T-helper 17 cell (primary cell): ENCODE measurements at regions not wholly inside any gene's neighbourhood (a gene's known extent, or its start where the extent isn't known, plus 50 kb on each side); places are given as distances from the start of the nearest gene placed in this dataset.
"Not testable (repeated sequence)": the region's sequence is repeated elsewhere in the genome, so short reads cannot be mapped to it uniquely, and the experiment has no call there.

ENCODE experiments used
- ATAC-seq: fragments of 150-1000 bp; cut with Tn5 transposase; 2 replicates; pipeline ENCODE4 v1.10.0; 2021; ENCODE audit warnings: mild to moderate bottlenecking, moderate library complexity
- DNase-seq, 3 donors: peaks; one replicate each; pipeline versions ENCODE4 v3.0.0 to v3.0.0-alpha.2; 2020 to 2021
- H3K9me3 ChIP-seq: one replicate; pipeline ENCODE4 v1.7.0; 2013; ENCODE audit warnings: low read length, mild to moderate bottlenecking; ENCODE audit not compliant: control insufficient read depth, poor library complexity, severe bottlenecking
- H3K27ac Mint-ChIP-seq: one replicate; pipeline ENCODE4 v1.8.0; 2022; ENCODE audit warnings: mild to moderate bottlenecking, moderate library complexity, mixed read lengths
- H3K27me3 Mint-ChIP-seq: one replicate; pipeline ENCODE4 v1.8.0; 2022; ENCODE audit warnings: mixed read lengths
- H3K36me3 Mint-ChIP-seq: one replicate; pipeline ENCODE4 v1.8.0; 2022; ENCODE audit warnings: low read depth, mixed read lengths
- H3K4me1 Mint-ChIP-seq: one replicate; pipeline ENCODE4 v1.8.0; 2022; ENCODE audit warnings: mild to moderate bottlenecking, mixed read lengths
- H3K4me3 Mint-ChIP-seq: one replicate; pipeline ENCODE4 v1.8.0; 2022; ENCODE audit warnings: mild to moderate bottlenecking, moderate library complexity, mixed read lengths

DNA sequence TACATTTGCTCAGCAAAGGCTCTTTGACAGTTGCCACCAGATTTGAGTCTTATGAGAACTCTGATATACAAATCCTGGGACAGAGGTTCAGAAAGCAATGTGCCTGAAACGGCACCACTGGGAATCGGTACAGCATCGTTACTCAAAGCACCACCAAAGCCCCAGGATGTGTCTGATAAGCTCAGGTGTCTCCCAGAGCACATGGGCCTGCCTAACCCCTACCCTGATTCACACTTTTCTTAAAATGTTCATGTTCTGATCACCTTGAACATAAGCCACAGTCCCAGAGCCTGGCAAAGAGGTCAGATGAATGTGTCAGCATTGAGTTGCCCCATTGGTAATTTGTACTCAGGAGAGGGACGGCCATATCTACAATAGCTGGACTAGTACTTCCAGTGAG lies 545.8 kb upstream of the AUTS2 start:
- no peak for DNase-seq
- no peak for ATAC-seq
- no peaks in the 10 kb centered on the region for H3K4me1 Mint-ChIP-seq
- H3K9me3 ChIP-seq: no peaks in the 10 kb centered on the region
- H3K36me3 Mint-ChIP-seq: no peaks in the 10 kb centered on the region
- no peak overlapping the region for H3K27ac Mint-ChIP-seq
- H3K27me3 Mint-ChIP-seq: no peaks in the 10 kb centered on the region
- H3K4me3 Mint-ChIP-seq: no peak overlapping the region

DNA sequence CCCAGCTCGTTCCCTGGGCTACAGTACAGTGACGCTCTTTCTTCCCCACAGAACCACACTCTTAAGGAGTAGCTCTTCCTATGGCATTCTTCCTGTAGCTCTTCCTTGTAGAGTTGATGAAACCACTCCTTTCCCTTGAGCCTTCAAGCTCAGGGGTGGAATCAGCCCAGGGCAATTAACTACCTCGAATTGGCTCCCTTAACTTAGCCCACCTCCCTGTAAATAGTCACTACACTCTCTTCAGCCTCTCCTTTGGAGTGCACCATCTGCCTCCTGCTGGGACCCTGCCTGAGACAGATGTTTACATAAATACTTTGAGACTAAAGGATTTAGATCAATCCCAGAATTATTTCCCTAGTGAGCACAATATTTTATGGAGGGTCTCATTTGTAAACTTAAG lies 537.8 kb upstream of the AUTS2 start:
- DNase-seq: no peak
- H3K9me3 ChIP-seq: no peaks in the 10 kb centered on the region
- no peaks in the 10 kb centered on the region for H3K4me1 Mint-ChIP-seq
- no peak overlapping the region for H3K4me3 Mint-ChIP-seq
- ATAC-seq: no peak
- no peaks in the 10 kb centered on the region for H3K36me3 Mint-ChIP-seq
- no peaks in the 10 kb centered on the region for H3K27me3 Mint-ChIP-seq
- no peak overlapping the region for H3K27ac Mint-ChIP-seq

DNA sequence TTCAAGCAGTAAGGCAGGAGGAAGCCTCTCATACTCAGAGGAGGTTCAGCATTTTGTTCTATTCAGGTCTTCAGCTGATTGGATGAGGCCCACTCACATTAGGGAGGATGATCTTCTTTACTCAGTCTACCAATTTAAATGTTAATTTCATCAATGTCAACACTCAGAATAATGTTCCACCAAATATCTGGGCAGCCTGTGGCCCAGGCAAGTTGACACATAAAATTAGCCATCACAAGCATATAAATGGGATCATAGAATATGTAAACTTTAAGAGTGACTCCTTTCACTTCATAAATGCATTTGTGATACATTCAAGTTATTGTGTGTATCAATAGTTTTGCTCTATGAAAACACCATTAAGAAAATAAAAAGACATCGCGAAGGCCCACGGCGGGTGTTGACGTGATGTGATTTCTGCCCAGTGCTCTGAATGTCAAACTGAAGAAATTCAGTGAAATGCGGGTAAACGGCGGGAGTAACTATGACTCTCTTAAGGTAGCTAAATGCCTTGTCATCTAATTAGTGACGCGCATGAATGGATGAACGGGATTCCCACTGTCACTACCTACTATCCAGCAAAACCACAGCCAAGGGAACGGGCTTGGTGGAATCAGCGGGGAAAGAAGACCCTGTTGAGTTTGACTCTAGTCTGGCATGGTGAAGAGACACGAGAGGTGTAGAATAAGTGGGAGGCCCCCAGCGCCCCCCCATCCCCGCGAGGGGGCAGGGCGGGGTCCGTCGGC lies 536.1 kb upstream of the AUTS2 start:
- DNase-seq (no peak), ATAC-seq (no peak)
- no peak overlapping the region for H3K4me3 Mint-ChIP-seq
- H3K27ac Mint-ChIP-seq: no peak overlapping the region
- H3K36me3 Mint-ChIP-seq: no peaks in the 10 kb centered on the region
- no peaks in the 10 kb centered on the region for H3K27me3 Mint-ChIP-seq
- H3K9me3 ChIP-seq: no peaks in the 10 kb centered on the region
- no peaks in the 10 kb centered on the region for H3K4me1 Mint-ChIP-seq

DNA sequence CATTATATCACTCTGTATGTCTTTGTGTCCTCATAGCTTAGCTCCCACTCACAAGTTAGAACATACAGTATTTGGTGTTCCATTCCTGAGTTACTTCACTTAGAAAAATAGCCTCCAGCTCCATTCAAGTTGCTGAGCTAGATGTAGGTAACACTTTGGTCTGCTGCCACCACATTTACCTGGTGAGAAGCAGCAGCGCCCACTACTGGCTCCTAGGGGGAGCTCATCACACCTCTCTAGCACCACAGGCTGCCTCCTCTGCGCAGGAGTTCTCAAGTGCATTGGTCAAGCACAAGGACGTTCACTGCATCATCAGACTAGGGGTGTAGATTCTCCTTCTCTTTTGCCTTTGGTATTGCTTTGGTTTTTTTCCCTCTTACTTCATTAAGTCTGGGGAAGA lies 530.9 kb upstream of the AUTS2 start:
- no peak overlapping the region for H3K4me3 Mint-ChIP-seq
- H3K36me3 Mint-ChIP-seq: no peaks in the 10 kb centered on the region
- no peaks in the 10 kb centered on the region for H3K27me3 Mint-ChIP-seq
- no peaks in the 10 kb centered on the region for H3K4me1 Mint-ChIP-seq
- H3K27ac Mint-ChIP-seq: no peak overlapping the region
- ATAC-seq (no peak), DNase-seq (no peak)
- H3K9me3 ChIP-seq: no peaks in the 10 kb centered on the region

DNA sequence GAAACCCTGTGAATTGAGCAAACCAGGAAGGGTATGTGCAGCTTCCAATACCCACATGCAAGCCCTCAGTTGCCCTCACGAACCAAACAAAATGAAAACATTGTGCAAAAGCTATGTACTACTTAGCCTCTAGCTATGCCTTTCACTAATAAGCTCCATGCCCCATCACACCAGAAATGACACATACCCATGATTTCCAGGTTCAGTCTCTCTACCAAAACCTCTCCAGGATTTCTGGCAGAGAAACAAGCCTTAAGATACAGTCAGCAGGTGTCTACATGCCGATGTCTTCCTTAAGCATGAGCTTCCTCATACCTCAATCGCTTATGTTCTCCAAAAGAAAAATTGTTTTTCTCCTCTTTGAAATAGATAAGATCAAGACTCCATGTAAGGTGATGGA lies 527.8 kb upstream of the AUTS2 start:
- H3K9me3 ChIP-seq: no peaks in the 10 kb centered on the region
- H3K4me3 Mint-ChIP-seq: no peak overlapping the region
- DNase-seq (no peak), ATAC-seq (no peak)
- H3K27me3 Mint-ChIP-seq: no peaks in the 10 kb centered on the region
- no peak overlapping the region for H3K27ac Mint-ChIP-seq
- H3K4me1 Mint-ChIP-seq: no peaks in the 10 kb centered on the region
- no peaks in the 10 kb centered on the region for H3K36me3 Mint-ChIP-seq

DNA sequence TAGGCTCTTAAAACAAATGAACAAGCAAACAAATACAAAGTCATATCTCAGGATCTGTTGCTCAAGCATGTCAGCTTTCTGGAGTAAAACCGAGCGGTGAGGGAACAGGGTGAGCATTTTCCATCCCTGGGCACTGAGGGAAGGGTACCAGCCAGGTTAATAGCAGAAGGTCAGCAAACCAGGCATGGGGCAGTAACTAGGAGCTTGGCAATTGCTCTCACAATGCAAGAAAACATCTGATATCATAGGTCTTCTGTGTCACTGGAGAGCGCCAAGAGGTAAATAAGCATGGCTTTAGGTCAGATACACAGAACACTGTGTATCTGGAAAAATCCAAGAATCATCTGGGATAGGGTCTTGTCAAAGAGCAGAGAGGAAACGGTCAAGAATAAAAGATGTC lies 521.7 kb upstream of the AUTS2 start:
- Mint-ChIP-seq H3K4me1 (no peaks in the 10 kb centered on the region), H3K27me3 (no peaks in the 10 kb centered on the region), H3K36me3 (no peaks in the 10 kb centered on the region), H3K4me3 (no peak overlapping the region), H3K27ac (no peak overlapping the region)
- DNase-seq: no peak
- no peak for ATAC-seq
- no peaks in the 10 kb centered on the region for H3K9me3 ChIP-seq

DNA sequence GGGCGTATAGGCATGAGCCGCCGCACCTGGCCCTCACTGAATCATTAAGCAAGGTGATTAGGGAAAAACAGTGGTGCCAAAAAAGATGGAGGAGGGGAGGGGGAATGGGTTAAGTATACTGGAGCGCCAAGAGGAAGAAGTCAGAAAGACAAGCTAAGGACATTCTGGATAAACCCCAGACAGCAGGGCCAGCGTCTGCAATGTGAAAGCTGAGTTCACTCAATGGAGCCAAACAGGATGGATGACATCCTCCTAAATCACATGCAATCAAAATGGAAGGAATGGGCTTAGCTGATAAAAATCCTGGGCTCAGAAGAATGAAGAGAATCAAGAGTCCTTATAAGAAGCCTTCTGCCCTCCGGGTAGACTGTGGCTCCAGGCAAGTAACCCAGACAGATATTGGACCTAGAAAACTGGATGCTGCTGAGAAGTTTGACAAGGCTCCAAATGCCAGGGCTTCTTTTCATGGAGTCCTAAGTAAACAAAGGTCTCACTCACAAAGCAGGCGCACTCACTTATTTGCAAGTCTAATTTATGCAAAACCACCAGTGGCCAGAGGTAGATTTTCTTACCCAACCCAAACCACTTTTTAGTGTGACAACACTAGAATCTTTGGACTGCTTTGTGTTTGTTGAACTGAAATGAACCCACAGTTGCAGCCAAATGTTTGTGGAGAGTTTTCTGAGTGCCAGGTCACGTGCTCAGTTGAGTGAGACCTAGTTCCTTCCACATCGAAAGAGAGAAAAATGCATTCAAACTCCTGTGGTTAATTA lies 519.1 kb upstream of the AUTS2 start:
- no peak overlapping the region for H3K4me3 Mint-ChIP-seq
- no peaks in the 10 kb centered on the region for H3K27me3 Mint-ChIP-seq
- no peak for DNase-seq
- no peak for ATAC-seq
- H3K27ac Mint-ChIP-seq: no peak overlapping the region
- no peaks in the 10 kb centered on the region for H3K9me3 ChIP-seq
- H3K4me1 Mint-ChIP-seq: no peaks in the 10 kb centered on the region
- no peaks in the 10 kb centered on the region for H3K36me3 Mint-ChIP-seq

DNA sequence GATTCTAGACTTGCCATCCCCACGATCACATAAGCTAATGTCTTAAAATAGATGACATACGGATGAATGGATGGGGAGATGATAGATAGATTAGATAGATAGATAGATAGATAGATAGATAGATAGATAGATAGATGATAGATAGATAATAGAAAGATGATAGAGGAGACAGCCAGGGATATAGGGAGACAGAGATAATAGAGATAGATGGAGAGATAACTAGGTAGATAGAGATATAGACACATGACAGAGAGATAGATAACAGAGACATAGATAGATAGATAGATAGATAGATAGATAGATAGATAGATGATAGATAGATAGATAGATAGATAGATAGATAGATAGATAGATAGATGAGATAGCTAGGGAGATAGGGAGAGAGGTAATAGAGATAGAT lies 511.0 kb upstream of the AUTS2 start:
- not testable (repeated sequence) for H3K27ac Mint-ChIP-seq, H3K4me1 Mint-ChIP-seq, H3K9me3 ChIP-seq, H3K36me3 Mint-ChIP-seq, ATAC-seq, H3K27me3 Mint-ChIP-seq, DNase-seq, H3K4me3 Mint-ChIP-seq

DNA sequence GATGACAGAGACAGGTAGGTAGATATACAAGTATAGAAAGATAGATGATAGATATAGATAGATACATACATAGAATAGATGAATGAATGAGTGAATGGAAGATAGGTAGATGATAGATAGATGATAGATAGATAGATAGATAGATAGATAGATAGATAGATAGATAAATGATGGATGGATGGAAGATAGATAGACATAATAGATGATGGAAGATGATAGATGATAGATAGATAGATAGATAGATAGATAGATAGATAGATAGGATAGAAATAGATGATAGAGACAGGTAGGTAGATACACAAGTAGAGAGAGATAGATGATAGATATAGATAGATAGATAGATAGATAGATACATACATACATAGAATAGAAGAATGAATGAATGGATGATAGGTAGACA lies 510.1 kb upstream of the AUTS2 start:
- Mint-ChIP-seq H3K4me3 (no peak overlapping the region), H3K36me3 (no peaks in the 10 kb centered on the region), H3K4me1 (no peaks in the 10 kb centered on the region), H3K27me3 (no peaks in the 10 kb centered on the region), H3K27ac (no peak overlapping the region)
- DNase-seq (no peak), ATAC-seq (no peak)
- H3K9me3 ChIP-seq: peaks cover 4% of the 10 kb centered on the region

DNA sequence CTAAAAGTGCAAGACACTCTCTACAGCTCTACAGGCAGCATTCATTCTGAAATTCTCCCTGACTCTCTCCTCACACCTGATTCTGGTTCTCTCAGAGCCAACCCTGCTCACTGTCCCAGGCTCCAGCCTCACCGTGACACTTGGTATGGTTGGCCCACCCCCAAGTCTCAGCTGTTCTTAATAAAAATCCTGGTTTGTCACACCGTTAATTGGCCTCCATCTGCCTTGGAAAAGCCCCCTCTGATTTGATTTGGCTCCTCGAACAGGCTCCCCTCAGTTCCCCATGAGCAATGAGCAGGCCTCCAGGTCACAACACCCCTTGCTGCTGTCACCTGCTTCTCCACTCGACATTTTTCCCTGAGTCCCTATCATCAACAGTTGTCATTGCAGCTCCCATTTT lies 507.3 kb upstream of the AUTS2 start:
- ATAC-seq: no peak
- Mint-ChIP-seq H3K4me1 (no peaks in the 10 kb centered on the region), H3K27me3 (no peaks in the 10 kb centered on the region), H3K36me3 (no peaks in the 10 kb centered on the region), H3K27ac (no peak overlapping the region), H3K4me3 (no peak overlapping the region)
- H3K9me3 ChIP-seq: peaks cover 4% of the 10 kb centered on the region
- no peak for DNase-seq

DNA sequence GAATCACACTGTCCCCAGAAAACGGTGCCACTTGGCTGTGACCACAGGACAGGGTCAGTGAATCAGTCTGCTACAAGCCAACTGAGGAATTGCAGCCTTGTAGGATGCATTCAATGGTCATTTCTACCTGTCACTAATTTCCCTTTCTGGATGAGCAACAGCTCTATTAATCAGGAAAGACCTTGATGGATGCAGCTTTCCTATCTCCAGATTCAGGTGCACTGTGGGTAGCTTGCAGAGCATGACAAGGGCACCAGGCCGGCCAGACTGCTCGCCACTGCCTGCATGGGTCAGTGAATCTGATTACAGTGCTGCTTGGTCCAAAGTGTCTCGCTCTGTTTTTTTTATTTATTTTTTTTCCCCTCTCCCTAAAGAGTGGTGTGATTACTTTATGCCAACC lies 506.8 kb upstream of the AUTS2 start:
- H3K27ac Mint-ChIP-seq: no peak overlapping the region
- ATAC-seq (no peak), DNase-seq (no peak)
- H3K4me1 Mint-ChIP-seq: no peaks in the 10 kb centered on the region
- no peaks in the 10 kb centered on the region for H3K27me3 Mint-ChIP-seq
- no peak overlapping the region for H3K4me3 Mint-ChIP-seq
- no peaks in the 10 kb centered on the region for H3K36me3 Mint-ChIP-seq
- H3K9me3 ChIP-seq: peaks cover 4% of the 10 kb centered on the region

DNA sequence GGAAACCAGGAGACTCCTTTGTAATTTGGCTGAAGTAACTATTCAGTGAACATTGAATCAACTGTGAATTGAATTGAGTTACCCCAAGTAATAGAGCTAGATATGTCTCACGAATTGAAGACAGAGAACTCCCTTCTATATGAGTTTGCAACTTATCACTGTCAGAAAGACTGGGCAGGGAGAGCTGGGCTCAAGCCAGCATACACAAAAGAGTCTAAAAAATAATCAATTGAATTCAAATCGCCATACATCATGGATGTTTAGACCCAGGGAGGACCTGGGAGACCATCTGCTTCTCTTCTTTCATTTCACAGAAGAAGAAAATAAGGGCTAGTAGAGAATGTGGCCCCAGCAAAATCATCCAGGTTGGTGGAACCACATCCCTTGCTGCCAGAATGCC lies 503.1 kb upstream of the AUTS2 start:
- Mint-ChIP-seq H3K4me1 (no peaks in the 10 kb centered on the region), H3K36me3 (no peaks in the 10 kb centered on the region), H3K27ac (no peak overlapping the region), H3K4me3 (no peak overlapping the region), H3K27me3 (no peaks in the 10 kb centered on the region)
- ATAC-seq: no peak
- H3K9me3 ChIP-seq: no peaks in the 10 kb centered on the region
- DNase-seq: no peak

DNA sequence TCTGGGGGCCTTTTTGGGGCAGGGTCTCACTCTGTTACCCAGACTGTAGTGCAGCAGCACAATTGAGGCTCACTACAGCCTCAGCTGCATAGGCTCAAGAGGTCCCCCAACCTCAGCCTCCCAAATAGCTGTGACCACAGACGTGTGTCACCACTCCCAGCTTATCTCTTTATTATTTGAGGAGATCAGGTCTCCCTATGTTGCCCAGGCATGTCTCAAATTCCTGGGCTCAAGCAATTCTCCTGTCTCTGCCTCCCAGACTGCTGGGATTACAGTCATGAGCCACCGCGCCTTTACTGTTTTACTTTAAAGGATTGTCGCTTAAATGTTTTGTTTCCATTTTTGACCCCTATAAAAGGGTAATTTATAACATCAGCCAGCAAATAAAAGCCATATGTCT lies 502.6 kb upstream of the AUTS2 start:
- no peak overlapping the region for H3K27ac Mint-ChIP-seq
- ATAC-seq (no peak), DNase-seq (no peak)
- no peaks in the 10 kb centered on the region for H3K36me3 Mint-ChIP-seq
- H3K4me1 Mint-ChIP-seq: no peaks in the 10 kb centered on the region
- H3K27me3 Mint-ChIP-seq: no peaks in the 10 kb centered on the region
- H3K4me3 Mint-ChIP-seq: no peak overlapping the region
- H3K9me3 ChIP-seq: no peaks in the 10 kb centered on the region

DNA sequence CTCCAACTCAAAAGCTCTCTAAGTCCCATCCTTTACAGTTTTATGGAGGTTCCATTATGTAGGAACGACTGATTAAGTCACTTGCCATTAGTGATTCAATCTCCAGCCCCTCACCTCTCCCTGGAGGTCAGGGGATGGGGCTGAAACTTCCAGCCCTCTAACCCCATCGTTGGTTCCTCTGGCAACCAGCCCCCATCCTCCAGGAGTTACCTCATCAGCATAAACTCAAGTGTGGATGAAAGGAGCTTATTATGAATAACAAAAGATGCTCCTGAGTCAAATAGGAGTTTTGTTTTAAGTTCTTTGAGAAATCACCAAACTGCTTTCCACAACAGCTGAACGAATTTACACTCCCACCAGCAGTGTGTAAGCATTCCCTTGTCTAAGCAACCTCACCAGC lies 494.3 kb upstream of the AUTS2 start:
- no peaks in the 10 kb centered on the region for H3K36me3 Mint-ChIP-seq
- H3K4me3 Mint-ChIP-seq: no peak overlapping the region
- ATAC-seq: no peak
- H3K27ac Mint-ChIP-seq: no peak overlapping the region
- H3K9me3 ChIP-seq: no peaks in the 10 kb centered on the region
- H3K27me3 Mint-ChIP-seq: no peaks in the 10 kb centered on the region
- no peak for DNase-seq
- H3K4me1 Mint-ChIP-seq: no peaks in the 10 kb centered on the region
